H4 (cell line): ENCODE measurements at regions not wholly inside any gene's neighbourhood (a gene's known extent, or its start where the extent isn't known, plus 50 kb on each side); places are given as distances from the start of the nearest gene placed in this dataset.

Experiments used
- DNase-seq: peaks from one replicate; pipeline ENCODE4 v3.0.0-alpha.2; 2015; ENCODE audit warnings: low spot score

- DNase-seq = no peak
Measured at GRCh38 chr4:32147446-32148085, 1427.4 kb downstream of the PCDH7 start.

- DNase-seq = peak; percentile 74
Measured at GRCh38 chr4:32148111-32148666, 1428.0 kb downstream of the PCDH7 start.

DNA sequence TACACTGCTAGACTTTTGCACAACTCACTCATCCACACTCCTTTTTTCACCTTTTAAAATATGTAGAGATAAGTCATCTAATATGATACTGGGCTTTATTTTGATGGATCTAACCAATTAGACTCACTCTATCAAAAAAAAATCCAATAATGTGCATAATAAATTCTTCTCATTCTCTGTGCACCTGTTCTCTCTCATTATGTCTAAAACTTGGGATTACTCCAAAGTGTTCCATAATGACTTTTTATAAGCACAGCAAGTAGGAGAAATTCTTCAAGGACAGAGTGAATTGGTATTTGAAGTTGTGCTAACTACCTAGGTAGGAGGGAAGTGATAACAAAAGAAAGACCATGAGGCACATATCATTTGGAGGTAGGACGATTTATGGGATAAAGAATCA lies 1438.8 kb downstream of the PCDH7 start:
- no peak for DNase-seq

DNA sequence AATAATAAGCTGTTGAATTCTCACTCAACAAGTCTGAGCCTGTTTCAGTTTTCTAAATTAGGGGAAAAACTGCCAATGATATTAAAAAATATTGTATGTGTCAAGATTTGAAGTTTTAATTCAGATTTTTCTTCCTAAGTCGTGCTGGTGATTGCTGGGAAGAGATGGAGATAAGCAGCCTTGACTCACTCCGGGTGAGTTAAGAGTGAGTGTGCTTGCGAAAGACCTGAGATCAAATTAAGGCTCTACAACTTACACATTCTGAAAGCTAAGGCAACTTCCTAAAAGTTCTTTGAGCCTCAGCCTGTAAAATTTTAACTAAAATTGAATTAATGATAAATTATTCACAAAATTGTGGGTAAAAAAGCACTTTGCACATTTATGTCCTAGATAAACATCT lies 1441.2 kb downstream of the PCDH7 start:
- peak; percentile 25 for DNase-seq

DNA sequence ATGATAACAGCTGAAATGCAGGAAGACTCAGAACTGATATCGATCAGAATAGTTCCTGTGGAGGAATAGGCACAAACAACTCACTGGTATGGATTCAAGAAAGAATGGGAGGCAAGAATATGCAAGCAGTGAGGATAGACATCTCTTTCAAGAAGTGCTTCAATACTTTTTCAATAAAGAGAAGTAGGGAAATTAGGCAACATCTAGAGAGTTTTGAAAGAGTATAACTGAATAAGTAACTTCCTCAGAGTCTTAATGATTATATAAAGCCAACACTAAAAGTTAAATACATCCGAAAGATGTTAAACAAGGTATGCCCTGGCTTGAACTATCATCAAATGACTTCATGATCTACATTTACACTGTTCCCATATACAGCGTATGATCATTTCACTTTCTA lies 1443.0 kb downstream of the PCDH7 start:
- no peak for DNase-seq

GRCh38 chr4:32169841-32170240 lies 1449.7 kb downstream of the PCDH7 start:
- DNase-seq = no peak

GRCh38 chr4:32172086-32172485 lies 1451.9 kb downstream of the PCDH7 start:
- no peak for DNase-seq

GRCh38 chr4:32172761-32173160 lies 1452.6 kb downstream of the PCDH7 start:
- peak; percentile 17 for DNase-seq

DNA sequence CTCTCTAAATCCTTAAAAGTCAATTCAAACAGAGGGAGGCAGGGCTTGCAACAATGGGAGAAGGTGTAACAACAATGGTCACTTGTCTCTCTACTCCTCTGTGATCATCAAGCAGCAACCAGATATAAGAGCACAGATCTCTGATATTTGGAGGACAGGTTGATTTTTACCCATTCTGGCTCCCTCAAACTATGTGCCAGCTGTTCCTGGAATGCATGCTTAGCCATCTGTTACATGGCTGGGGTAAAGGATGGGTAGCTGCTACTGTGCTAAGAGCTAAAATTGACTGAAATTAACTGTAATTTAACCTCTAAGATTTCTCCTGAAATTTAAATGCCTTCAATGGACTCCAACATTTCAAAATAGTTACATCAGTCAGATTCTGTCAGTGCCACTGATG lies 1459.9 kb downstream of the PCDH7 start:
- DNase-seq = no peak

DNA sequence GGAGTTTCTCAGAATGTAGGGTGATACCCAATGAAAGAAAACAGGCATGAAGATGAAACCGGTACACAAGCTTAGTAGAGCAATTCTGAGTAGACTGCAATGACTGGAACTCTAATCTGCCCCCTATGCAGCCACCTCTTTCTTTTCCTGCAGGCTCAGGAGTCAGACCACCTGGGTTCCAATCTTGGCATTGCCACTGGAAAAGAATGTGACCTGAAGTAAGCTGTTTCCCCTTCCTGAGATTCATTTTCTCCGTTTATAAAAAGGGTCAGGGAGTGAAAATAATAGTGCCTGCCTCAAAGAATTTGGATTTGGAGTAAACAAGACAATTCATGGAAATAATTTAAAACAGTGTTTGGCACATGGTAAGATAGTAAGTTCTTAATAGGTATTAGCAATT lies 1464.0 kb downstream of the PCDH7 start:
- DNase-seq = no peak

DNA sequence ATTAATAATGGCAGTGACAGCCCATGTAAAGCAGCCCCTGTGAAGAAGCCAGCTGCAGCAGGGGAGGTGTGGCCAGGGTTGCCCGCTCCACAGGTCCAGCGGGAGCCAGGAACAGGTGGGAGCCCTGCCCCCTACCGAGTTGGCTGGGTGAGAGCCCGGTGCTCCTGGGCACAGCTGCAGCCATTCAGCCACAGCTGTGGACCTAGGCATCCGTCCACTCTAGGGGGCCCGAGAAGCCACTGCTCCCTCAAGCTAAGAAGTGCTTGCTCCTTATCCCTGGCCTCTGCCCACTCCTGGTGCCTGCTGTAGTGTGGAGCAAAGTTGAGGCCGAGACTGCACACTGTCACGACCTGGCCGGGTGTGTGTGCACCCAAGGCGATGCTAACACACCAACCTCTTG lies 1469.0 kb downstream of the PCDH7 start:
- no peak for DNase-seq

DNA sequence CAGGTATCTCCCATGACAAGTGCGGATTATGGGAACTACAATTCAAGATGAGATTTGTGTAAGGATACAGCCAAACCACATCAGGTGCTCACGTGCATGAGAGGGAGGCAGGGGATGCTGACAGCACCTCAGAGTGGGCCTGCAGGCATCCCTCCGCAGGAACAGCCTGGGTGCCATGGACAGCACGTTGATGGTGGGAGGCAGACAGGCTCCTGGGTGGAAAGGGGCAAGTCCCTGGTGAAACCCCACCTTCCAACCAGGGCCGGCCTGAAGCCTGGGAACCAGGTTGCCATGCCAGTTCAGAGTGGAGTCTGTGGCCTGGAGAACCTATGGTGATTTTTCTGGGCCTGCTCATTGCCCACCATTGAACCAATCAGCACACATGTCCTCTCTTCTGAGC lies 1469.6 kb downstream of the PCDH7 start:
- DNase-seq = no peak

DNA sequence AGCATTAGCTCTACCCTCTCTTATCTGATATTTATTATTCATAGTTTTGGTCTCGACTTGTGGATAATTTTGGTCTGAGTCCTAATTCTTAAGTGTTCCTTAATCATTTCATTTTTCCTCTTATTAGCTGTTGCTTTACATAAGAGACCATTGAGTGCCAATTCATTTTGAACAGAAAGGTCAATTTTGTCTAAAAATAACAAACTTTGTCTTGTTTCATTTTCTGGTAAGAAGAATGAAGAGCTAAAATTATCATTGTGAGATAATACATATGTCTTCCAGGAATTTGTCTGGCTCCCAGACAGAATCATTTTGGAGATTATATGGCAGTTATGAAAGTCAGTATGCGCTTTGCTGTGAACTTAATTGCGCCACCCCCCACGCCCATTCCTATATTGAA lies 1471.8 kb downstream of the PCDH7 start:
- no peak for DNase-seq

DNA sequence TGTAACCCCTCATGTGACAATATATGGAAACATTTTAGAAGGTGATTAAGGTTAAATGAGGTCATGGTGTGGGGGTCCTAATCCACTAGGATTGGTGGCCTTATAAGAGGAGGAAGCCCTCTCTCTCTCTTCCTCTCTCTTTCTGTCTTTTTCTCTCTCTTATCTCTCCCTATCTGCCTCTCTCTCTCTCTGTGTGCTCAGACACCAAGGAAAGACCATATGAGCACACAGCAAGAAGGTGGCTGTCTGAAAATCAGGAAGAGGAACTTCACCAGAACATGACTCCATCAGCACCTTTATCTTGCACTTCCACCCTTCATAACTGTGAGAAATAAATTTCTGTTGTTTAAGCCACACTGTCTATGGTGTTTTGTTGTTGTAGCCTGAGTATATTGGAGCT lies 1472.2 kb downstream of the PCDH7 start:
- no peak for DNase-seq

- no peak for DNase-seq
Measured at GRCh38 chr4:32192991-32193390, 1472.8 kb downstream of the PCDH7 start.

DNA sequence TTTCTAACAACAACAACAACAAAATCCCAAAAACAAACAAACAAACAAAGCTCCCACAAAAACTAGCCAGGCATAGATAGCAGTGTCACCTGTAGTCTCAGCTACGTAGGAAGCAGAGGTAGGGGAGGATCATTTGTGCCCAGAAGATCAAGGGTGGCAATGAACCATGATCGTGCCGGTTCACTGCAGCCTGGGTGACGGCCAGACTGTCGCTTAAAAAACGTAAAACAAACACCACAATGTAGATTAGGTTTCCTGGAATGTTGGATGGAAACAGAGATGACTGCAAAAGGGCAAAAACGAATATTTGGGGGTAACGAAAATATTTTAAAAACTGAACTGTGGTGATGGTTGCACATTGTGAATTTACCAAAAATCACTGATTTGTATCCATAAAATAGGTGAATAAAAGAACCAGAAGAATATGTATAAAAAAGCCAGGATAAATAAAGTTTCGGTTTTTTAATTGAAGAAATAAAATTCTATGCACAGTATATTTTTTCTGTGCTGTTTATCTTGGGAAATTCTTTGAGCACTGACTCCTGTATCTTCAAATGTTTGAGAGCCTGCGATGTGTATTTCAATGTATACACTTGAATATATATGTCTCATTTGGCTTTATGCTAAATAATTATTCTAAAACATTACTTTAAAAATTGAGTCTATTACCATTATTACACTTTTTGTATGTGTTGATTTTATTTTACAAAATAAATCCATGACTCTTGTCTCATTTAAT lies 1477.0 kb downstream of the PCDH7 start:
- peak; percentile 60 for DNase-seq

DNA sequence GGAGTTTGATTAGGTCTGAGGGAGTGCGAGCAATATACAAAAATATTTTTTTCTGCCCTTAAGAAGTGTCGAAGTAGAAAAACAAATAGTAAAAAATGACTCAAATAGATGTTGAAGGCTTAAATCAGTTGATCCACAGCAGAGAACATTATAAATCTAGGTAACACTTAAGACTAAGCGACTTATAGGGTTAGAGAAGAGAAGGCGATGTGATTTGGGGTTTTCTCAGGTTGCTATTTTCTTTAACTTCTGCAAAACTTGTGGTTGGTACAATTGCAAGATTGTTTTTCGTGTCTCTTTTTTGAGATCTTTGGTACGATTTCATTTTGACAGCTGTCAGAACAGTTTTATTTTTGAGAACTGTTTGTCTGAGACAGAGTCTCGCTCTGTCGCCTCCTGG lies 1479.5 kb downstream of the PCDH7 start:
- DNase-seq = no peak

DNA sequence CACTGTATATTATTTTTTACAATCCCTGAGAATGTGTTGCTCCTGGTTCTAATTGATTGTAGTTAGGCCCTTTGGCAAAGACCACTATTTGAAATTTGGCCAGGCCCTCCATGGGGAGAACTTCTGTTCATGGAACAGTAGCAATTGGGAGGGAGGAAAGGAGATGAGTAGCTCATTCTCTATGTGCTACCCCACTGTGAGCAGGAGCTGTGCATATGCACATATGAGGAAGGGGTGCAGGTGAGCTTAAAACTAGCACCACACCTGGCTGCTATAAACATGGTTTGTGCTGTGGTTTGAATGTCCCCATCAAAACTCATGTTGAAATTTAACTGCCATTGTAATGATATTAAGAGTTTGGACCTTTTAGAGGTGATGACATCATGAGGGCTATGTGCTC lies 1483.2 kb downstream of the PCDH7 start:
- DNase-seq = no peak

GRCh38 chr4:32206756-32207155 lies 1486.6 kb downstream of the PCDH7 start:
- DNase-seq = no peak

- no peak for DNase-seq
Measured at GRCh38 chr4:32207456-32207855, 1487.3 kb downstream of the PCDH7 start.

GRCh38 chr4:32215277-32215676 lies 1495.1 kb downstream of the PCDH7 start:
- DNase-seq = no peak

GRCh38 chr4:32216502-32216901 lies 1496.3 kb downstream of the PCDH7 start:
- no peak for DNase-seq

DNA sequence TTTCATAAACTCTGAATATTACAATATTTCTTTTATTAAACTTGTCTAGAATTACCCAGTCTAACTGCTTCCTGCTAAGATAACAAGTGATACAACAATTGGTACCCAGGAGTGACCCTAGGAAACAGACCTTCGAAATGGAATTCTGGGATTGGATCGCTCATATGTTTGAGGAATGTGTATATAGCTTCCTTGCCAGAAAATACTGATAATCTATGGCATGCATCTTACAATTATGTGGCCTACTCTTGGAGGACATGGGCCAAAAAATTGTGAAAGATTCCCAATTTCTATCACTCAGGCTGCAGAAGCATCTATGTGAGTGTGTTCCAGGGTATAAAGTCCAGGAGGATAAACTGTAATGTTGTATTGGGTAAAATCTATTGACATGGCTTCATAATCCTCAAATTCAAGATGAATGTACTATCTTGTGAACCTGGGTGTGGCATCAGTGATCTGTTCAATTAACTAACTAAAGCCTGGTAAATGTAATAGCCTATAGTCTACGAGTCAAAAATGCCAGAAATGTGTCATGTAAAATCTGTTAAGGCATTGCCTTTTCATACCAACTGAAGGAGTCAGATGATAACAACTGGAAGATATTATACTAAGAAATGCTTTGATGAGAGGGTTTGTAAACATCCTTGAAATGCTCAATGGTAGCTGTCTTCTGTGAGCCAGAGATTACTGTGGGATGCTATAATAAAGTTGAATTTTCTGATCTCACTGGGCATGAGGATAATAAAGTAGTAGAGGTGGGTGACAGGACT lies 1499.3 kb downstream of the PCDH7 start:
- no peak for DNase-seq
